Activated naive CD8-positive, alpha-beta T cell treated with anti-CD3 and anti-CD28 coated beads for 36 hours (primary cell): ENCODE measurements at regions not wholly inside any gene's neighbourhood (a gene's known extent, or its start where the extent isn't known, plus 50 kb on each side); places are given as distances from the start of the nearest gene placed in this dataset.

Source experiments
- DNase-seq: peaks from one replicate; pipeline ENCODE4 v3.0.0; 2021
- H3K27ac Mint-ChIP-seq: one replicate; pipeline ENCODE4 v1.8.0; 2022; ENCODE audit warnings: mild to moderate bottlenecking, moderate library complexity, mixed read lengths
- H3K27me3 Mint-ChIP-seq: one replicate; pipeline ENCODE4 v1.8.0; 2022; ENCODE audit warnings: mild to moderate bottlenecking, mixed read lengths
- H3K36me3 Mint-ChIP-seq: one replicate; pipeline ENCODE4 v1.8.0; 2021; ENCODE audit warnings: mild to moderate bottlenecking, mixed read lengths
- H3K4me1 Mint-ChIP-seq: one replicate; pipeline ENCODE4 v1.8.0; 2021; ENCODE audit warnings: mixed read lengths
- H3K4me3 Mint-ChIP-seq: one replicate; pipeline ENCODE4 v1.8.0; 2022; ENCODE audit warnings: mild to moderate bottlenecking, moderate library complexity, mixed read lengths
- H3K9me3 Mint-ChIP-seq: one replicate; pipeline ENCODE4 v1.8.0; 2022; ENCODE audit warnings: mixed read lengths

- peaks cover 7% of the 10 kb centered on the region for H3K36me3 Mint-ChIP-seq
- H3K27ac Mint-ChIP-seq: no peak overlapping the region
- no peak overlapping the region for H3K4me3 Mint-ChIP-seq
- peaks cover 9% of the 10 kb centered on the region for H3K9me3 Mint-ChIP-seq
- no peaks in the 10 kb centered on the region for H3K27me3 Mint-ChIP-seq
- peaks cover 16% of the 10 kb centered on the region for H3K4me1 Mint-ChIP-seq
- DNase-seq: no peak
Observed at GRCh38 chr7:47643716-47644400, 61.9 kb upstream of the TNS3 start.

GRCh38 chr7:47640265-47640664 lies 58.4 kb upstream of the TNS3 start:
- Mint-ChIP-seq H3K4me1 (no peaks in the 10 kb centered on the region), H3K36me3 (peaks cover 7% of the 10 kb centered on the region), H3K4me3 (no peak overlapping the region), H3K9me3 (peaks cover 9% of the 10 kb centered on the region), H3K27ac (no peak overlapping the region), H3K27me3 (no peaks in the 10 kb centered on the region)
- DNase-seq: no peak

GRCh38 chr7:47639495-47640110 lies 57.7 kb upstream of the TNS3 start:
- H3K27me3 Mint-ChIP-seq: no peaks in the 10 kb centered on the region
- no peak for DNase-seq
- no peaks in the 10 kb centered on the region for H3K4me1 Mint-ChIP-seq
- H3K9me3 Mint-ChIP-seq: peaks cover 9% of the 10 kb centered on the region
- H3K36me3 Mint-ChIP-seq: peaks cover 4% of the 10 kb centered on the region
- no peak overlapping the region for H3K4me3 Mint-ChIP-seq
- H3K27ac Mint-ChIP-seq: no peak overlapping the region

- Mint-ChIP-seq H3K4me1 (no peaks in the 10 kb centered on the region), H3K27ac (no peak overlapping the region), H3K36me3 (peaks cover 2% of the 10 kb centered on the region), H3K9me3 (peaks cover 4% of the 10 kb centered on the region), H3K27me3 (no peaks in the 10 kb centered on the region), H3K4me3 (no peak overlapping the region)
- DNase-seq: no peak
Observed at GRCh38 chr7:47638679-47639315, 56.9 kb upstream of the TNS3 start.

GRCh38 chr7:47636433-47637175 lies 54.7 kb upstream of the TNS3 start:
- Mint-ChIP-seq H3K4me1 (no peaks in the 10 kb centered on the region), H3K27ac (no peak overlapping the region), H3K4me3 (no peak overlapping the region), H3K27me3 (peaks cover 3% of the 10 kb centered on the region), H3K36me3 (no peaks in the 10 kb centered on the region), H3K9me3 (no peaks in the 10 kb centered on the region)
- no peak for DNase-seq

GRCh38 chr7:47636081-47636432 lies 54.1 kb upstream of the TNS3 start:
- Mint-ChIP-seq H3K9me3 (no peaks in the 10 kb centered on the region), H3K36me3 (no peaks in the 10 kb centered on the region), H3K4me1 (no peaks in the 10 kb centered on the region), H3K27ac (no peak overlapping the region), H3K27me3 (peaks cover 3% of the 10 kb centered on the region), H3K4me3 (no peak overlapping the region)
- DNase-seq: no peak

GRCh38 chr7:47635091-47636080 lies 53.5 kb upstream of the TNS3 start:
- Mint-ChIP-seq H3K4me3 (no peak overlapping the region), H3K36me3 (no peaks in the 10 kb centered on the region), H3K9me3 (no peaks in the 10 kb centered on the region), H3K4me1 (no peaks in the 10 kb centered on the region), H3K27me3 (peaks cover 3% of the 10 kb centered on the region), H3K27ac (no peak overlapping the region)
- DNase-seq: no peak

GRCh38 chr7:47634273-47634672 lies 52.4 kb upstream of the TNS3 start:
- no peak overlapping the region for H3K27ac Mint-ChIP-seq
- H3K27me3 Mint-ChIP-seq: peaks cover 3% of the 10 kb centered on the region
- H3K9me3 Mint-ChIP-seq: no peaks in the 10 kb centered on the region
- no peak for DNase-seq
- no peaks in the 10 kb centered on the region for H3K4me1 Mint-ChIP-seq
- no peaks in the 10 kb centered on the region for H3K36me3 Mint-ChIP-seq
- H3K4me3 Mint-ChIP-seq: no peak overlapping the region

GRCh38 chr7:47633134-47633533 lies 51.2 kb upstream of the TNS3 start:
- Mint-ChIP-seq H3K4me3 (no peak overlapping the region), H3K4me1 (no peaks in the 10 kb centered on the region), H3K36me3 (no peaks in the 10 kb centered on the region), H3K9me3 (no peaks in the 10 kb centered on the region), H3K27me3 (peaks cover 3% of the 10 kb centered on the region), H3K27ac (no peak overlapping the region)
- no peak for DNase-seq
